PC-9 (cell line): ENCODE measurements at regions not wholly inside any gene's neighbourhood (a gene's known extent, or its start where the extent isn't known, plus 50 kb on each side); places are given as distances from the start of the nearest gene placed in this dataset.

Source experiments
- BruUV-seq: library from RNA; stranded (reverse); fragments of 400-500 nt; replicated peaks from 2 replicates; lab custom pipeline; 2021; lab: Mats Ljungman, UMichigan
- CTCF ChIA-PET: fragments of 300-600 bp; sonication (Branson Sonifier 250); formaldehyde crosslinking; loops from one replicate; lab custom pipeline; 2022; ENCODE audit warnings: antibody characterized with exemption; lab: Charles Lee
- POLR2A ChIA-PET: fragments of 300-600 bp; sonication (Branson Sonifier 250); formaldehyde crosslinking; loops from one replicate; lab custom pipeline; 2022; ENCODE audit warnings: antibody characterized with exemption; ENCODE audit not compliant: unreplicated experiment; lab: Charles Lee
- DNase-seq, 2 experiments: peaks; one replicate each; pipeline versions ENCODE4 v3.0.0 to v3.0.0-alpha.2; 2015 to 2022; ENCODE audit warnings: mixed read lengths in 1 of 2
- H2AFZ ChIP-seq: fragments of 200-600 bp; sonication (generic); 2 replicates; pipeline ENCODE4 v1.8.1; 2017; ENCODE audit warnings: antibody characterized with exemption
- H3F3A ChIP-seq: fragments of 200-600 bp; sonication (generic); 2 replicates; pipeline ENCODE4 v1.8.1; 2017; ENCODE audit warnings: antibody characterized with exemption, mild to moderate bottlenecking, low read depth; ENCODE audit not compliant: insufficient read depth
- H3K27ac ChIP-seq: fragments of 200-600 bp; sonication (generic); 2 replicates; pipeline ENCODE4 v1.6.1; 2016; ENCODE audit warnings: mixed run types
- H3K27me3 ChIP-seq: fragments of 200-600 bp; sonication (generic); 2 replicates; pipeline ENCODE4 v1.6.1; 2016; ENCODE audit warnings: low read depth, mixed run types; ENCODE audit not compliant: insufficient read depth
- H3K36me3 ChIP-seq: fragments of 200-600 bp; sonication (generic); 2 replicates; pipeline ENCODE4 v1.6.1; 2016; ENCODE audit warnings: low read depth, mixed run types
- H3K4me1 ChIP-seq: fragments of 200-600 bp; sonication (generic); replicated peaks from 2 replicates; pipeline ENCODE4 v1.6.1; 2016; ENCODE audit warnings: mixed run types; ENCODE audit not compliant: insufficient read depth
- H3K4me2 ChIP-seq: fragments of 200-600 bp; sonication (generic); 2 replicates; pipeline ENCODE4 v1.6.1; 2017; ENCODE audit warnings: mixed run types
- H3K4me3 ChIP-seq: fragments of 200-600 bp; sonication (generic); 2 replicates; pipeline ENCODE4 v1.6.1; 2016; ENCODE audit warnings: mixed run types
- H3K79me2 ChIP-seq: fragments of 200-600 bp; sonication (generic); 2 replicates; pipeline ENCODE4 v1.6.1; 2017; ENCODE audit warnings: low read depth, mixed run types
- H3K9me2 ChIP-seq: fragments of 200-600 bp; sonication (generic); 2 replicates; pipeline ENCODE4 v1.8.1; 2017; ENCODE audit warnings: mild to moderate bottlenecking; ENCODE audit not compliant: insufficient read depth
- H3K9me3 ChIP-seq: fragments of 200-600 bp; sonication (generic); 2 replicates; pipeline ENCODE4 v1.8.1; 2016; ENCODE audit warnings: low read depth; ENCODE audit not compliant: insufficient read depth
- H4K20me1 ChIP-seq: fragments of 200-600 bp; sonication (generic); 2 replicates; pipeline ENCODE4 v1.8.1; 2017; ENCODE audit not compliant: insufficient read depth
- CTCF ChIP-seq: fragments of 200-600 bp; sonication (generic); conservative IDR thresholded peaks from 2 replicates; pipeline ENCODE4 v1.6.1; 2017; ENCODE audit warnings: mixed run types, antibody characterized with exemption, mild to moderate bottlenecking, moderate library complexity
- EZH2 ChIP-seq: fragments of 200-600 bp; sonication (generic); IDR thresholded peaks from 2 replicates; pipeline ENCODE4 v1.8.0; 2017; ENCODE audit warnings: antibody characterized with exemption, low read depth
- intact Hi-C: fragments of 100-400 bp; cut with micrococcal nuclease; formaldehyde crosslinking; loops from one replicate; pipeline ENCODE4 v1.10.0; 2022; ENCODE audit not compliant: unreplicated experiment

DNA sequence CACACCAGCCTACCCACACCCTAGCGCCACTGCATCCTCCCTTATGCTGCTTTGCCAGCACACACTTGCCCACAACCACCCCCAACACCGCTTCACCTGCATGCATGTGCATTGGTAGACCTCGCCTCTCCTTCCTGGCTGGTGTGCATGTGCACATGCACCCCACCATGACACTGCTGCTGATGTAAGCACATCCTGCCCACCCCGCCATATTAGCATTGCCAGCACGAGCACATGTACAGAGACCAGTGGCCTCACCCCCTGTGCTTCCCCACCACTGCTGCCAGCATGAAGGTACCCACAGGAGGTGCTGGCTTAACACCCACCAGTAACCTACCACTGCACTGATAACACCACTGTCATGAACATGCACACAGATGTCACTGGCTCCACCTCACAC, 218.2 kb downstream of the SLCO4C1 start:
- CTCF ChIA-PET = no interaction called here
- no TSS peak for BruUV-seq
- intact Hi-C loops = no loop called here

DNA sequence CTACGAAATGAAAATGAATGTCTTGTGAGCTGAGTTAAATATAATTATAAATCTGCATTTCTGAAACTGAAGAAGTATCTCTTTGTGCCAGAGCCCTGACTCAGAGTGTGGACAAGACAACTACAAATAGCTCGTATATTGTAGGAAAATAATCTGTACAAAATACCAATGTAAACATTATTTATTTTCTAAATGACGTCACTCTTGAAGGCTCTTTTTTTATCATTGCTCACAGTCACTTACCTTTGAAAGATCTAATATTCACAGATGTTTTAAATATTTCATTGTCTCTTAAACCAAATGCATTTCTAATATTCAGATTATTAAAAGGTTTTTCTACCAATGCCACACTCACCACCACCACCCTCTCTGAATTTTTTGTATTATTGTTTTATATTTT, 226.1 kb downstream of the SLCO4C1 start:
- H3K36me3 ChIP-seq = no peaks in the 10 kb centered on the region
- H3K9me3 ChIP-seq = no peaks in the 10 kb centered on the region
- BruUV-seq = no TSS peak
- no peaks in the 10 kb centered on the region for H3K4me1 ChIP-seq
- H3K4me3 ChIP-seq = no peak overlapping the region
- H3F3A ChIP-seq = no peaks in the 10 kb centered on the region
- no peaks in the 10 kb centered on the region for H3K79me2 ChIP-seq
- no peaks in the 10 kb centered on the region; the same call in 1 of the 2 replicates for H3K9me2 ChIP-seq
- POLR2A ChIA-PET = interaction anchor here (0.5 kb wide), 1 partner anchor 526 kb away, joined by 6 read pairs; no protein-coding TSS in a partner anchor
- H3K27me3 ChIP-seq = no peaks in the 10 kb centered on the region
- intact Hi-C loops = no loop called here
- H2AFZ ChIP-seq = no peak overlapping the region
- CTCF ChIA-PET = no interaction called here
- no peak overlapping the region for H3K27ac ChIP-seq
- TF ChIP-seq EZH2 = no peak
- TF ChIP-seq CTCF = no peak
- no peak for DNase-seq
- no peaks in the 10 kb centered on the region for H4K20me1 ChIP-seq
- no peak overlapping the region for H3K4me2 ChIP-seq

More for the DNA sequence above, 218.2 kb downstream of the SLCO4C1 start:
- TF ChIP-seq EZH2 = no peak
- no peak for TF ChIP-seq CTCF
- no peaks in the 10 kb centered on the region for H3K9me2 ChIP-seq
- H3K4me3 ChIP-seq = no peak overlapping the region
- no peaks in the 10 kb centered on the region for H3K36me3 ChIP-seq
- H3K9me3 ChIP-seq = no peaks in the 10 kb centered on the region
- no peaks in the 10 kb centered on the region for H3K79me2 ChIP-seq
- POLR2A ChIA-PET = no interaction called here
- no peaks in the 10 kb centered on the region for H4K20me1 ChIP-seq
- DNase-seq = no peak
- no peak overlapping the region for H3K27ac ChIP-seq
- no peaks in the 10 kb centered on the region for H3K4me1 ChIP-seq
- no peaks in the 10 kb centered on the region for H3K27me3 ChIP-seq
- H3F3A ChIP-seq = no peaks in the 10 kb centered on the region
- H2AFZ ChIP-seq = no peak overlapping the region
- no peak overlapping the region for H3K4me2 ChIP-seq

GRCh38 chr5:102068870-102069269, 227.2 kb downstream of the SLCO4C1 start:
- no peak overlapping the region for H2AFZ ChIP-seq
- BruUV-seq = no TSS peak
- no peaks in the 10 kb centered on the region for H3K36me3 ChIP-seq
- intact Hi-C loops = no loop called here
- H3K4me1 ChIP-seq = no peaks in the 10 kb centered on the region
- H3K9me3 ChIP-seq = no peaks in the 10 kb centered on the region
- ChIA-PET POLR2A (no interaction called here), CTCF (no interaction called here)
- no peaks in the 10 kb centered on the region for H3K27me3 ChIP-seq
- no peaks in the 10 kb centered on the region for H3F3A ChIP-seq
- TF ChIP-seq EZH2 (no peak), CTCF (no peak)
- no peaks in the 10 kb centered on the region for H4K20me1 ChIP-seq
- H3K79me2 ChIP-seq = no peaks in the 10 kb centered on the region
- H3K4me3 ChIP-seq = no peak overlapping the region
- no peak overlapping the region for H3K27ac ChIP-seq
- no peak for DNase-seq
- H3K9me2 ChIP-seq = no peaks in the 10 kb centered on the region; the same call in 1 of the 2 replicates
- H3K4me2 ChIP-seq = no peak overlapping the region
